Left colon (tissue), 2 donors: ENCODE measurements at regions not wholly inside any gene's neighbourhood (a gene's known extent, or its start where the extent isn't known, plus 50 kb on each side); places are given as distances from the start of the nearest gene placed in this dataset.
A peak's percentile ranks its signal among the peaks of the same experiment; 100 is the strongest.
"Not testable (repeated sequence)": the region's sequence is repeated elsewhere in the genome, so short reads cannot be mapped to it uniquely, and the experiment has no call there.

Source experiments
- ATAC-seq: fragments of 200-7000 bp; cut with Tn5 transposase; one replicate; pipeline ENCODE4 v1.9.1; 2020; ENCODE audit warnings: mild to moderate bottlenecking, moderate library complexity
- DNase-seq, 2 donors: peaks; one replicate each; pipeline ENCODE4 v3.0.0-alpha.2; 2020
- intact Hi-C, 2 donors: fragments of 100-400 bp; cut with DNase I in 1 of 2; cut with micrococcal nuclease in 1 of 2; formaldehyde crosslinking; loops; one replicate each; pipeline versions ENCODE4 v1.11.2 to v1.14.0; 2022; cut with DNase I, micrococcal nuclease
- donor health status: DM: no; HTN: no; CAD: no.
- donor health status: DM: yes; HTN: yes; CAD: no.

- intact Hi-C loops, ATAC-seq, DNase-seq: not testable (repeated sequence)
Measured at GRCh38 chr7:153964481-153965112, 87.6 kb upstream of the DPP6 start.

GRCh38 chr7:153969016-153969415 lies 83.2 kb upstream of the DPP6 start:
- DNase-seq, ATAC-seq, intact Hi-C loops: not testable (repeated sequence)

- not testable (repeated sequence) for ATAC-seq, DNase-seq
Measured at GRCh38 chr7:153974603-153975002, 77.6 kb upstream of the DPP6 start.

GRCh38 chr7:153976745-153977144 lies 75.5 kb upstream of the DPP6 start:
- ATAC-seq, DNase-seq, intact Hi-C loops: not testable (repeated sequence)

More at GRCh38 chr7:153974603-153975002, 77.6 kb upstream of the DPP6 start:
- intact Hi-C loops: not testable (repeated sequence)

DNA sequence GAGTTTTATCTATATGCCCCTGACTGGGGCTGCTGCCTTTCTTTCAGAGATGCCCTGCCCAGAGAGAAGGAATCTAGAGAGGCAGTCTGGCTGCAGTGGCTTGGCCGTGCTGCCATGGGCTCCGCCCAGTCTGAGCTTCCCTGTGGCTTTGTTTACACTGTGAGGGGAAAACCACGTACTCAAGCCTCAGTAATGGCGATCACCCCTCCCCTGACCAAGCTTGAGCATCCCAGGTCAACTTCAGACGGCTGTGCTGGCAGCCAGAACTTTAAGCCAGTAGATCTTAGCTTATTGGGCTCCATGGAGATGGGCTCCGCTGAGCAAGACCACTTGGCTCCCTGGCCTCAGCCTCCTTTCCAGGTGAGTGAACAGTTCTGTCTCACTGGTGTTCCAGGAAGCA lies 69.0 kb upstream of the DPP6 start:
- intact Hi-C loops, ATAC-seq, DNase-seq: not testable (repeated sequence)

GRCh38 chr7:153989066-153989627 lies 63.1 kb upstream of the DPP6 start:
- DNase-seq, intact Hi-C loops, ATAC-seq: not testable (repeated sequence)

DNA sequence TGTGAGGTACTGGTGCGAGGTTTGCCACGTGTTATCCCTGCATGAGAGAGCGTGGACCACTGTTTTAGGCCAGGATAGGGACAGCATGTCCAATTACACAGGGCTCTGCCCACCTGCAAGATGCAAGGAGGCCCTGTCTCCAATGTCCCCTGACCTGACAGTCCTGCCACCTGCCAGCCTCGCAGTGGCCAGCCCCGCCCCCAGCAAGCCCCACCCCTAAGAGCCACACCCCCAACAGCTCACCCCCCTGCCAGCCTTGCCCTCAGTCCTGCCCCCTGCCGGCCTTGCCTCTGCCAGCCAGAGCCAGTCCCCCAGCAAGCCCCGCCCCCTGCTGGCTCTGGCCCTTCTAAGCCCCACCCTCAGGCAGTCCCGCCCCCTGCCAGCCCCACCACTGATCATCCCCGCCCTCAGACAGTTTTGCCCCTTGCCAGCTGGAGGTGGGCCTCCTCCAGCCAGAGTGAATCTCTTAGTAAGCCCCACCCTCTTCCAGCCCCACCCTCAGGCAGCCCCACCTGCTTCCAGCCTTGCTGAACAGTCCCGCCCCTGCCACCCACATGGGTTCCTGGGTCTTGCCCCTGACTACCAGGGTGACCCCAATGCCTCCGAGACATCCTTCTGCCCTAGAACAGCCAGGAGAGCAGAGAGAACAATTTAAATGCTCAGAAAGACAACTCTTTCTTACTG lies 62.3 kb upstream of the DPP6 start:
- peak; percentile 80 for ATAC-seq
- intact Hi-C loops: not testable (repeated sequence)
- peak in 1 of 2 donors; percentile 9 for DNase-seq

DNA sequence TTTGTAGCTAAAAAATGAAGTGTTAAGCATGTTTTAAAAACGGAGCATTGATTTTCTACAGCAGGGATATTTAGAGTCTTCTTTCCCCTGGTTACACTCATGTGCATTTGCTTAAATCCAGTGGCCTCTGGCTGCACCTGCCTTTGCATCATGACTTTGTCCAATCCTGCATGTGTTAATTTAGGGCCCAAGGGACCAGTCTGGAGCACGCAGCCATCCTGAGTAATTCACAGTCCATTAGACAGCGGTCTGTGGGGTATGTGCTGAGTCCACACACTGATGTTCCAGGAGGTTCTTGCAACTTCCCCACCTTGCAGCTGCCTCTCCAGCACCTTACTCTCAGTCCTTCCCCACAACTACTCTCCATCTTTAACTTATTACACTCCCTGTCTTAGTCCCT lies 60.7 kb upstream of the DPP6 start:
- intact Hi-C loops, ATAC-seq, DNase-seq: not testable (repeated sequence)

GRCh38 chr7:153993402-153993801 lies 58.8 kb upstream of the DPP6 start:
- DNase-seq, intact Hi-C loops: not testable (repeated sequence)
- peak; percentile 93 for ATAC-seq

GRCh38 chr7:153998896-153999295 lies 53.3 kb upstream of the DPP6 start:
- DNase-seq, ATAC-seq, intact Hi-C loops: not testable (repeated sequence)
